Natural killer cell (primary cell): ENCODE measurements at regions not wholly inside any gene's neighbourhood (a gene's known extent, or its start where the extent isn't known, plus 50 kb on each side); places are given as distances from the start of the nearest gene placed in this dataset.

ENCODE experiments used
- ATAC-seq, 3 donors: fragments of 150-1000 bp in 2 of 3; fragments of 200-7000 bp in 1 of 3; cut with Tn5 transposase; 1 replicate in 1 of 3; 2 replicates in 2 of 3; pipeline ENCODE4 v1.10.0; 2021; ENCODE audit warnings: mild to moderate bottlenecking in 2 of 3, moderate library complexity in 2 of 3
- DNase-seq, 2 donors: peaks; one replicate each; pipeline versions ENCODE4 v3.0.0 to v3.0.0-alpha.2; 2013 to 2021; ENCODE audit warnings: mixed read lengths in 1 of 2
- H3K27ac ChIP-seq: one replicate; pipeline ENCODE4 v1.5.1; 2013; ENCODE audit warnings: mild to moderate bottlenecking, low read length
- H3K27me3 ChIP-seq: one replicate; pipeline ENCODE4 v1.6.1; 2013; ENCODE audit warnings: low read length; ENCODE audit not compliant: control insufficient read depth, insufficient read depth
- H3K36me3 ChIP-seq: one replicate; pipeline ENCODE4 v1.6.1; 2013; ENCODE audit warnings: low read length; ENCODE audit not compliant: control insufficient read depth, insufficient read depth
- H3K4me1 ChIP-seq: one replicate; pipeline ENCODE4 v1.6.1; 2013; ENCODE audit warnings: low read length; ENCODE audit not compliant: control insufficient read depth, insufficient read depth
- H3K4me3 ChIP-seq: one replicate; pipeline ENCODE4 v1.5.1; 2013; ENCODE audit warnings: low read length
- H3K9me3 ChIP-seq: one replicate; pipeline ENCODE4 v1.6.1; 2013; ENCODE audit warnings: low read length; ENCODE audit not compliant: control insufficient read depth, insufficient read depth
- H3K27ac Mint-ChIP-seq, 2 donors: one replicate each; pipeline ENCODE4 v1.8.0; 2022; ENCODE audit warnings: mild to moderate bottlenecking in 2 of 2, mixed read lengths in 2 of 2, moderate library complexity in 1 of 2
- H3K27me3 Mint-ChIP-seq, 2 donors: one replicate each; pipeline ENCODE4 v1.8.0; 2022; ENCODE audit warnings: low read depth in 2 of 2, mixed read lengths in 2 of 2
- H3K36me3 Mint-ChIP-seq: one replicate; pipeline ENCODE4 v1.8.0; 2022; ENCODE audit warnings: mixed read lengths
- H3K4me1 Mint-ChIP-seq, 2 donors: one replicate each; pipeline ENCODE4 v1.8.0; 2022; ENCODE audit warnings: mixed read lengths in 2 of 2
- H3K4me3 Mint-ChIP-seq: one replicate; pipeline ENCODE4 v1.8.0; 2022; ENCODE audit warnings: mild to moderate bottlenecking, moderate library complexity, mixed read lengths
- H3K9me3 Mint-ChIP-seq, 2 donors: one replicate each; pipeline ENCODE4 v1.8.0; 2022; ENCODE audit warnings: mixed read lengths in 2 of 2
- CTCF ChIP-seq: fragments of 200-600 bp; IDR thresholded peaks from one replicate; pipeline ENCODE4 v1.8.0; 2022; ENCODE audit warnings: antibody characterized with exemption
- WGBS: methylation state at CpG from one replicate; pipeline ENCODE4 v1.1.7; 2013; ENCODE audit warnings: missing lambda C conversion rate; ENCODE audit not compliant: insufficient coverage; 5-methylcytosine and 5-hydroxymethylcytosine counted together
- intact Hi-C: fragments of 100-400 bp; cut with micrococcal nuclease; formaldehyde crosslinking; loops from one replicate; pipeline ENCODE4 v1.14.2; 2022

DNA sequence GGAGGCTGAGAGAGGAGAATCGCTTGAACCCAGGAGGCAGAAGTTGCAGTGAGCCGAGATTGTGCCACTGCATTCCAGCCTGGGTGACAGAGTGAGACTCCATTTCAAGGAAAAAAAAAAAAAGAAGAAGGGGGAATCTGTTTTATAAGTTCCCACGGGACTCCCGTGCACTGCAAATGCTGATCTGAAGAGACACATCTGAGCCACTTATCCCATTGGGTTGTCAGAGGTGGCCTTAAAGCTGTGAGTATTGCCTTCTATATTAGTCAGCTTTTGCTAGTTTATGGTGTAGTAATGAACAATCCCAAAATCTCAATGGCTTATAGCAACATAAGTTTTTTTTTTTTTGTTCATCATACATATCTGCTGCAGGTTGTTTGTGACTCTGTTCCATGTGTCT lies 82.8 kb downstream of the MRM1 start:
- H3K27ac ChIP-seq: no peak overlapping the region
- no peaks in the 10 kb centered on the region for H3K36me3 Mint-ChIP-seq
- no peaks in the 10 kb centered on the region for H3K9me3 ChIP-seq
- H3K27me3 ChIP-seq: no peaks in the 10 kb centered on the region
- H3K27me3 Mint-ChIP-seq: peaks cover 9 to 17% of the 10 kb centered on the region in 2 donors
- no peak overlapping the region for H3K4me3 ChIP-seq
- no peaks in the 10 kb centered on the region for H3K36me3 ChIP-seq
- ATAC-seq (no peak), DNase-seq (no peak)
- no peaks in the 10 kb centered on the region for H3K9me3 Mint-ChIP-seq
- no peak for TF ChIP-seq CTCF
- H3K27ac Mint-ChIP-seq: no peak overlapping the region
- WGBS: 95% methylated on average over 4 of the region's 4 CpGs
- H3K4me3 Mint-ChIP-seq: no peak overlapping the region
- H3K4me1 Mint-ChIP-seq: no peaks in the 10 kb centered on the region
- no peaks in the 10 kb centered on the region for H3K4me1 ChIP-seq
- intact Hi-C loops: no loop called here

DNA sequence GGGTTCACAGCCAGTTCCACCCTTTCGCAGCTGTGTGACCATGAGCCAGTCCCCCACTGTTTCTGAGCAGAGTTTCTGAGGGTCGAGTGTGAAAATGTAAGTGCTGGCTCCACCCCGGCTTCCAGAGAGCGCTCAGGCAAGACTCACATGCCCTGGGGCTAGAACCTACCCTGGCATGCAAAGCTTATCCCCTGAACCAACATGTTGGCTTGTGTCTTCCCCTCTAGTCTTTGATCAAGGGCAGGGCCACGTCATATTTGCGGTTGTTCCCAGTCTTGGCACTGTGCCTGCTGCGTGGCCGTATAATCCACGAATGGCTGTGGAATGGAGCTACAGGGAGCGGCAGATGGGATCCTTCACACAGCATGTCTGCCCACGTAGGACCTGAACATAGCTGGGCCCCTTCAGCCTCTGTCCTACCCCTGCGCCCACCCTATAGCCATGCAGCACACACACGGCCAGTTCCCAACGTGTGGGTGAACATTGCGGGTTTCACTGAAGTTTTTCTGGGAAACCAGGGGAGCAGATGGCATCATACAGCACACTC lies 84.8 kb downstream of the MRM1 start:
- ATAC-seq (no peak), DNase-seq (no peak)
- H3K4me3 ChIP-seq: no peak overlapping the region
- H3K9me3 ChIP-seq: no peaks in the 10 kb centered on the region
- intact Hi-C loops: no loop called here
- no peak overlapping the region for H3K27ac ChIP-seq
- Mint-ChIP-seq H3K9me3 (no peaks in the 10 kb centered on the region), H3K4me3 (no peak overlapping the region), H3K27ac (no peak overlapping the region), H3K27me3 (peaks cover 11 to 17% of the 10 kb centered on the region in 2 donors), H3K36me3 (no peaks in the 10 kb centered on the region), H3K4me1 (no peaks in the 10 kb centered on the region)
- H3K27me3 ChIP-seq: no peaks in the 10 kb centered on the region
- no peaks in the 10 kb centered on the region for H3K36me3 ChIP-seq
- no peak for TF ChIP-seq CTCF
- no peaks in the 10 kb centered on the region for H3K4me1 ChIP-seq
- 83% methylated on average over 15 of the region's 15 CpGs for WGBS

DNA sequence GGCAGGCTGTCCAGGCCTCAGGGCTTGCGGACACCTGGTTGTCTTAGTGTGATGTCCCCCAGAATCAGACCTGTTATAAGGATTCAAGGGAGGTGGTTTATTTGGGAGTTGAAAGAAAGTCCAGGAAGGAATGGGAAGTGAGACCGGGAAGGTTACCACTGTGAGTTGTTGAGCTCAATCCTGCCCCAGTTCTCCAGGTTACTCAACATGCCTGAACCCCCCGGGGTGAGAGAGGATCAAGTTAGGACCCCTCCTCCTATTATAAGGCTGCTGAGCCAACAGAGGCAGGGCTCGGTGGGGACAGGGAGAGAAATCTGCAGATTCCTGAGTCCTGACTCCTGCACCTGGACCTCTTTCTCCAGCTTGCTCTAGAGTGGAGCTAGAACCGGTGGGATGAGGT lies 86.4 kb downstream of the MRM1 start:
- ATAC-seq: no peak
- Mint-ChIP-seq H3K9me3 (no peaks in the 10 kb centered on the region), H3K36me3 (no peaks in the 10 kb centered on the region), H3K4me1 (no peaks in the 10 kb centered on the region), H3K27ac (no peak overlapping the region), H3K27me3 (peaks cover 18 to 19% of the 10 kb centered on the region in 2 donors), H3K4me3 (no peak overlapping the region)
- no peaks in the 10 kb centered on the region for H3K4me1 ChIP-seq
- 59% methylated on average over 3 of the region's 5 CpGs for WGBS
- intact Hi-C loops: no loop called here
- H3K27me3 ChIP-seq: no peaks in the 10 kb centered on the region
- no peaks in the 10 kb centered on the region for H3K9me3 ChIP-seq
- DNase-seq: no peak
- TF ChIP-seq CTCF: no peak
- H3K4me3 ChIP-seq: no peak overlapping the region
- no peak overlapping the region for H3K27ac ChIP-seq
- no peaks in the 10 kb centered on the region for H3K36me3 ChIP-seq

- H3K9me3 ChIP-seq: no peaks in the 10 kb centered on the region
- no peaks in the 10 kb centered on the region for H3K36me3 Mint-ChIP-seq
- H3K36me3 ChIP-seq: no peaks in the 10 kb centered on the region
- no peaks in the 10 kb centered on the region for H3K4me1 ChIP-seq
- no peaks in the 10 kb centered on the region for H3K27me3 ChIP-seq
- no peak for ATAC-seq
- no peak overlapping the region for H3K27ac Mint-ChIP-seq
- no peak for TF ChIP-seq CTCF
- no peak overlapping the region for H3K4me3 Mint-ChIP-seq
- H3K4me3 ChIP-seq: no peak overlapping the region
- 82% methylated on average over 8 of the region's 15 CpGs for WGBS
- no peaks in the 10 kb centered on the region for H3K9me3 Mint-ChIP-seq
- H3K4me1 Mint-ChIP-seq: no peaks in the 10 kb centered on the region
- intact Hi-C loops: no loop called here
- peaks cover 19 to 22% of the 10 kb centered on the region in 2 donors for H3K27me3 Mint-ChIP-seq
- no peak overlapping the region for H3K27ac ChIP-seq
- DNase-seq: no peak
Observed at GRCh38 chr17:36689089-36689667, 87.8 kb downstream of the MRM1 start.
